ENCODE measurements at regions not wholly inside any gene's neighbourhood (a gene's known extent, or its start where the extent isn't known, plus 50 kb on each side); places are given as distances from the start of the nearest gene placed in this dataset.

DNA sequence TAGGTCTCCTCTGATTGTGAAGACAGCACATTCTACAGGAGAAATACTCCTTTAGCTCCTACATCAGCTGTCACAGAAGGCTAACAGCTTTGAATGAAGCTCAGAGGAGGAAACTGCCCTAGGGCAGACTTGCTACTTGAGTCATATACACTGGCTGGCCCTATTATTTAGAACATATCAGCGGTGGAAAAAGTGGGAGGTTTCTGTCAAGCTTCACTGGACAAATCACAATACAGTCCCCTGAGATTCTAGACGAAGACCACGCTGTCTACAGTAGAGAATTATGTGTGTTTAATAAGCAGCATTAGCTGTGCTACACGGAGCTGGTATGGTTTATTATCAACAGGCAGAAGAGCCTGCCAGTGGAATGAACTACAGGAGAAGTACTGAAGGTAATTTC, 230.9 kb upstream of the FSIP2 start:
- TF ChIP-seq, protein P1, sequence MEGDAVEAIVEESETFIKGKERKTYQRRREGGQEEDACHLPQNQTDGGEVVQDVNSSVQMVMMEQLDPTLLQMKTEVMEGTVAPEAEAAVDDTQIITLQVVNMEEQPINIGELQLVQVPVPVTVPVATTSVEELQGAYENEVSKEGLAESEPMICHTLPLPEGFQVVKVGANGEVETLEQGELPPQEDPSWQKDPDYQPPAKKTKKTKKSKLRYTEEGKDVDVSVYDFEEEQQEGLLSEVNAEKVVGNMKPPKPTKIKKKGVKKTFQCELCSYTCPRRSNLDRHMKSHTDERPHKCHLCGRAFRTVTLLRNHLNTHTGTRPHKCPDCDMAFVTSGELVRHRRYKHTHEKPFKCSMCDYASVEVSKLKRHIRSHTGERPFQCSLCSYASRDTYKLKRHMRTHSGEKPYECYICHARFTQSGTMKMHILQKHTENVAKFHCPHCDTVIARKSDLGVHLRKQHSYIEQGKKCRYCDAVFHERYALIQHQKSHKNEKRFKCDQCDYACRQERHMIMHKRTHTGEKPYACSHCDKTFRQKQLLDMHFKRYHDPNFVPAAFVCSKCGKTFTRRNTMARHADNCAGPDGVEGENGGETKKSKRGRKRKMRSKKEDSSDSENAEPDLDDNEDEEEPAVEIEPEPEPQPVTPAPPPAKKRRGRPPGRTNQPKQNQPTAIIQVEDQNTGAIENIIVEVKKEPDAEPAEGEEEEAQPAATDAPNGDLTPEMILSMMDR (IDR thresholded peaks at IDR 0.05): no peak
- no peak for TF ChIP-seq CHD2 (IDR thresholded peaks at IDR 0.05; ENCODE audit: low read length, partially characterized antibody)
- TF ChIP-seq HOXB13 (CRISPR knock-in tag; IDR thresholded peaks at IDR 0.05; ENCODE audit: low read depth): no peak
- TF ChIP-seq, protein P2, sequence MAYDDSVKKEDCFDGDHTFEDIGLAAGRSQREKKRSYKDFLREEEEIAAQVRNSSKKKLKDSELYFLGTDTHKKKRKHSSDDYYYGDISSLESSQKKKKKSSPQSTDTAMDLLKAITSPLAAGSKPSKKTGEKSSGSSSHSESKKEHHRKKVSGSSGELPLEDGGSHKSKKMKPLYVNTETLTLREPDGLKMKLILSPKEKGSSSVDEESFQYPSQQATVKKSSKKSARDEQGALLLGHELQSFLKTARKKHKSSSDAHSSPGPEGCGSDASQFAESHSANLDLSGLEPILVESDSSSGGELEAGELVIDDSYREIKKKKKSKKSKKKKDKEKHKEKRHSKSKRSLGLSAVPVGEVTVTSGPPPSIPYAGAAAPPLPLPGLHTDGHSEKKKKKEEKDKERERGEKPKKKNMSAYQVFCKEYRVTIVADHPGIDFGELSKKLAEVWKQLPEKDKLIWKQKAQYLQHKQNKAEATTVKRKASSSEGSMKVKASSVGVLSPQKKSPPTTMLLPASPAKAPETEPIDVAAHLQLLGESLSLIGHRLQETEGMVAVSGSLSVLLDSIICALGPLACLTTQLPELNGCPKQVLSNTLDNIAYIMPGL (CRISPR knock-in tag; IDR thresholded peaks at IDR 0.05; ENCODE audit: borderline replicate concordance): no peak
- no peak for TF ChIP-seq SREBF2 (IDR thresholded peaks at IDR 0.05)
- no peak for TF ChIP-seq MAZ (IDR thresholded peaks at IDR 0.05; ENCODE audit: borderline replicate concordance, low read depth, low read length)
- TF ChIP-seq KDM5A (IDR thresholded peaks at IDR 0.05): no peak
- no peak for TF ChIP-seq ESRRA (IDR thresholded peaks at IDR 0.05; ENCODE audit: borderline replicate concordance, low read length)
- no peak for TF ChIP-seq TP53 (CRISPR knock-in tag; IDR thresholded peaks at IDR 0.05)
- TF ChIP-seq BHLHE40 (IDR thresholded peaks at IDR 0.05; ENCODE audit: low read depth, low read length): no peak

Data from A549 (cell line).